GM19452 (cell line): ENCODE measurements at regions not wholly inside any gene's neighbourhood (a gene's known extent, or its start where the extent isn't known, plus 50 kb on each side); places are given as distances from the start of the nearest gene placed in this dataset.

Source experiments
- ATAC-seq: cut with Tn5 transposase; IDR thresholded peaks from one replicate; pipeline ENCODE4 v1.9.1; 2021; ENCODE audit not compliant: unreplicated experiment

GRCh38 chr5:61263072-61263471 is 69.0 kb upstream of the ZSWIM6 start:
- ATAC-seq: no peak

- no peak for ATAC-seq
Observed at GRCh38 chr5:61263561-61264272, 68.3 kb upstream of the ZSWIM6 start.

- ATAC-seq: no peak
Observed at GRCh38 chr5:61264273-61264661, 67.8 kb upstream of the ZSWIM6 start.

DNA sequence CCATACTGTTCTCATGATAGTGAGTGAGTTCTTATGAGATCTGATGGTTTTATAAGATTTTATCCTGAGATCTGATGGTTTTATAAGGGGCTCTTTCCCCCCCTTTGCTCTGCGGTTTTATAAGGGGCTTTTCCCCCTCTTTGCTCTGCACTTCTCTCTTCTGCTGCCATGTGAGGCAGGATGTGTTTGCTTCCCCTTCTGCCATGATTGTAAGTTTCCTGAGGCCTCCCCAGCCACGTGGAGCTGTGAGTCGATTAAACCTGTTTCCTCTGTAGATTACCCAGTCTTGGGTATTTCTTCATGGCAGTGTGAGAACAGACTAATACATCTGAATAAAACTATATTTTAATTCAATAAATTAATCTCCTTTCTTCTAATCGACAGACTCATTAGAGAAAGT is 64.9 kb upstream of the ZSWIM6 start:
- ATAC-seq: no peak

DNA sequence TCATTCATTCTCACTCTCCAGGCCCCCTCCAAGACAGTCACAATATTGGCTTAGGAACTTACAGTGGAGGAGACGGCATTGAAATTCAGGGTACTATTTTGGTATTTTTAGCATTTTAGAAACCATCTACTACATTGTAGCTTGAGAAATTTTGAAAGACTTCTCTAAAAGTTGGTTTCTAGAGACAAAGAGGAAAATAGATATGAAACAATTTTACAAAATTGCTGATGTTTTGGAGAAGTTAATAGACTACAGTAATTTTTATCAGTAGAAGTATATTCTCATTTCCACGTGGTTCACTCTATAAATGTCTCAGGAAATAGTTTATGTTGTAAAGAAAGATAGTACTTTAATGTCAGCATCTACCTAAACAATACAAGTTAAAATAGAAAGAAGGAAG is 63.2 kb upstream of the ZSWIM6 start:
- ATAC-seq: no peak

DNA sequence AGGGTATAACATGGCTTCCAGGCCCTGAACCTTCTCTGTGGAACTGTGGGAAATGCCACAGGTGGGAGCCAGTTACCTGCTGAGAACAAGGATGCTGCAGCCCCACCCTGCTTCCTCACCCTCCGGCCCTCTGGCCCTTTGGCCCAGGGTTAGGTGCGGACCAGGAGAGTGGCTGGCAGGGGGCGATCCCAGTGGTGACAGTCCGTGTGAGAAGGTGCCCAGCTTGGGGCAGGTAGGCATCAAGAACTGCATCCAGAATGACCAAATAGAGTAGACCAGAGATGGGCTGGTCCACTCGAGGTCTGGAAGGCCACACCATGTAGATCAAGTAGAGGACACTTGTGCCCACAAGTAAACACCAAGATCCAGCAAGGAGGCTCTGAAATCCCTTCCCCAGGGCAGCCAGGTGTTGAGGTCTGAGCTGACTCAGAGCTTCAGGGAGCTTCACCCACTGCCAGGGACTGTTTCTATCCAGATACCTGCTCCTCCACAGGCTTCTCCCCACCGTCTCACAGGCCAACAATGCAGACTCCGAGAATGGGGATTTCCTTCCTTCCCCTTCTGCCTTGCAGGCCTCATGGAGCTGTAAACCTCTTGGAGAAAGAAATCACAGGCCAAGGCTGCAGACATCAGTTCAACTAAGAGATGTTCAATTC is 61.4 kb upstream of the ZSWIM6 start:
- ATAC-seq: no peak

DNA sequence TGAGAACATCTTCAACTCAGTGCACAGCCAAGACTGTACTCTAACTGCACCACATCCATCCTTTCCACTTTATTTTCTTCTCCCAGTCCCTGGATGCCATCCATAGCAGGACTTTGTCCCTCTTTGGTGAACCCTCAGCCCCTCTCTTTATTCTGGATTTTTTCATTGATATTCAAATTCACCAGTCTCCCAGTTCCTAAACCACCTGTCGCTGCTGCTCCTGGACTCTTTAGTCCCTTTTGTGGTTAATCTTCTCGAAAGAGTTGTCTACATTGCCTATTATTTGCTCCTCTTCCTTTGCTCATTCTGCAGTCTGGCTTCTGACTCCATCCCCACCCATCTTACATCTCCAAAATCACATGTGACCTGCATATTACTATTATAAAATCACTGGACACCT is 59.4 kb upstream of the ZSWIM6 start:
- no peak for ATAC-seq

DNA sequence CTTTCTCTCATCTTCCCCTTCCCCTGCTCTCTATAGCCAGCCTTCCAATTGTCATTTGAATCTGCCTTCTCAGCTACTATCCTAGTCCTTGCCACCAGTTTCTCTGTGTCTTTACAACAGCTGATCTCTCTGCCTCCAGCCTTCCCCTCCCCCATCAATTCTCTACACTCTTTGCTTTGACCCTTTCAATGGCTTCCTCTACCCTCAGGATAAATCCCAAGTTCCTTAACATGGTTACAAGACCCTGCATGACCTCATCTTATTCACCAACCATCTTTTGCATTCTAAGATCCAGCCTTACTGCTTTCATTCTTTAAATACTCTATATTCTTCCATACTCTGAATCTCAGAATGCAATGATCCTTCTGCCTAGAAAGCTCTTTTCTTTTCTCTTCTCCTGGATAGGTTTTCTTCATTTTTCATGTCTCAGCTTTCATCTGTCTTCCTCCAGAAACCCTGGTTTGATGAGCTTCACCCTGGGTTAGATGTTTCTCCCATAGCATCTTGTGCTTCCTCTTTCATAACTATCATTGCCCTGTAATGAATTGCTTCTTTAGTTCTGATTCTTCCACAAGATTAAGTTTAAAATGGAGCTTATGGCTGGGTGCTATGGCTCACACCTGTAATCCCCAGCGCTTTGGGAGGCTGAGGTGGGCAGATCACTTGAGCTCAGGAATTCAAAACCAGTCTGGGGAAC is 58.6 kb upstream of the ZSWIM6 start:
- ATAC-seq: no peak

DNA sequence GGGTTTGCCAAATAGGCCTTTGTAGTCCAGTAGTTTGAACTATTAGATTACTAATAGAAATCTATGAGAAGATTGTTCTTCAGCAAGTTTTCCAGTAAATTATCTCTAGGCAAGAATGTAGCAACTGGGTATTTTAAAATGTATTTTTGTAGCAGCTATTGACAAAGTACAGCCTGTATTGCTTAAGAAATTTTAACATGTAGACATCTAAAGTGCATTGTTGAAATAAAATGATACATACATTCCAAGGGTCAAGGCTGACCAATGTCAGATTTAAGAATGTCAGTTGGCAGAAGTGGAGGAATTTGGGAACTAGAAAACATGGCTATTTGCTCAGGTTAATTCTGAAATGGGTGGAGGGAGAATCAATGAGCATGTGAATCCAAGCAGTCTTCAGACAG is 57.5 kb upstream of the ZSWIM6 start:
- no peak for ATAC-seq

DNA sequence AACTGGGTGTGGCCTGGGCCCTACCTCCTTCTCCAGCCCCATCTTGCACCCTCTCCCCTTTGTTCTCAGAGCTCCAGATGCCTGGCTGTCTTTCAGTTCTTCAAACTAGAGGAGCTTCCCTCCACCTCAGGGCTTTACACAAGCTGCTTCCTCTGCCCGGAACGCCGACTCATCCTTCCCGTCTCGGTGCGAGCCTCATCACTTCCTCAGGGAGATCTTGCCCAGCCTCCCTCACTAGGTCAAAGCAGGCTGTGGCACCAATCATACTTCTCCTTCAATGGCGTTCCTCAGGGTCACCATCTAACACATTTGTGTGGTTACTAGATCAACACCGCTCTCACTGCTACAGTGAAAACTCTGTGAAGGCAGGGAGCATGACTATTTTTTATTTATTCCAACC is 56.2 kb upstream of the ZSWIM6 start:
- no peak for ATAC-seq

GRCh38 chr5:61277190-61277589 is 54.9 kb upstream of the ZSWIM6 start:
- no peak for ATAC-seq

- ATAC-seq: no peak
Observed at GRCh38 chr5:61277781-61278180, 54.3 kb upstream of the ZSWIM6 start.

- no peak for ATAC-seq
Observed at GRCh38 chr5:61279725-61280124, 52.3 kb upstream of the ZSWIM6 start.

DNA sequence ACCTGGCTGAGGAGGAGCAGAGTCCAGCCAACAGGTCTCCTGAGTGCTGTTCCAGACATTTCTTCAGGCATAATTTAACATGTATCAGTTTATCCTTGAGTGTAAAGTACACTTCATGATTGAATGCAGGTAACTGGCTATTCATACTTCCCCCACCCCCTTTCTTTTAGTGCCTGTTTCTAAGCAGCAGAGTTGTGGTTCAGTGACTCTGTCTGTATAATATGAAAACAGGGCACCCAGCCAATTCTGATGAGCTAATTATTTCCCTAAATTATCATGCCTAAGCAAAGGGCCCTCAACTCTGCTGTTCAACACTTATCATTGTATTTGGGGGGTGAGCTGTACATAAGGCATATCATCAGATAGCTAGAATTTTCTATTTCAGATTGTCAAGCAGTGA is 51.9 kb upstream of the ZSWIM6 start:
- ATAC-seq: no peak

DNA sequence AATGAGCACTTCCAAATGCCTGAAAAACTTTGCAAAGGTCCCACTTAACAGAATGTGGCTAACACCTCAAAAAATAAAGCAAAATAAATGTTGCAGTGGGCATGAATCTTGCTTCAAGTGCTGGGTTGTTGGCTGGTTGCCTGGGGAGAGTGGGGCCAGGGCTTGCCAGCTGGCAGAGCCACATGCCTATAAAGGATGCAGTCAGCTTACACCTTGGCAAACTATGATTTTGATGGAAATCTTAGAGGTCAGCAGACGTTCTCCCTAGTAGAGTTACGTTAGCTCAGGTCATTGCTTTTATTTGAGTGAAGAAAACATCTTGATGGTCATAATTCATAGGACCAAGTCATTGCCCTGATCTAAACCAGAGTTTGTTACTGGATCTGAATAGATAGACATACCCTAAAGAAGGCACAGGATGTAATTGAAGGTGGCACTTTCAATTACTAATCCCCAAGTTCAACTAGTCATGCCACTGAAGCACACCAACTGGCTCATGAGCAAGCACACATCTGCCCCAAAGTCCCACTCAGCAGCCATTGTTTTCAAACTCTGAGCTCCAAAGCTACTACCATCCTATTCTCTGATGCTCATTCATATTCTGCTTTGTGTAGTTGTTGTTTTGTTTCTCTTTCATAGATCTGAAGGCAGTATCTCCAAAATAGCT is 51.2 kb upstream of the ZSWIM6 start:
- no peak for ATAC-seq

- ATAC-seq: no peak
Observed at GRCh38 chr5:61281686-61282085, 50.4 kb upstream of the ZSWIM6 start.
